Endothelial cell of umbilical vein (primary cell): ENCODE measurements at regions not wholly inside any gene's neighbourhood (a gene's known extent, or its start where the extent isn't known, plus 50 kb on each side); places are given as distances from the start of the nearest gene placed in this dataset.

Source experiments
- BruUV-seq: library from RNA; stranded (reverse); fragments of 400-500 nt; replicated peaks from 2 replicates; lab custom pipeline; 2021; lab: Mats Ljungman, UMichigan
- CTCF ChIA-PET: fragments of 300-600, 350-600 bp; sonication (Branson Sonifier 250); formaldehyde crosslinking; loops from one replicate; lab custom pipeline; 2021; ENCODE audit warnings: antibody characterized with exemption, inconsistent platforms; lab: Charles Lee
- POLR2A ChIA-PET: fragments of 300-600, 350-600 bp; sonication (Branson Sonifier 250); formaldehyde crosslinking; loops from one replicate; lab custom pipeline; 2021; ENCODE audit warnings: antibody characterized with exemption, inconsistent platforms; lab: Charles Lee
- DNase-seq: peaks from one replicate; pipeline ENCODE4 v3.0.0-alpha.2; 2011; ENCODE audit warnings: low read depth, low spot score
- FAIRE-seq: peaks from 2 replicates; lab custom pipeline; 2011; peaks lifted over from hg19 to GRCh38; lab: Jason Lieb, UNC
- H2AFZ ChIP-seq: 2 replicates; pipeline ENCODE4 v1.6.0; 2012; ENCODE audit warnings: low read depth, low read length, control low read depth, inconsistent platforms
- H3K27ac ChIP-seq: 2 replicates; pipeline ENCODE4 v1.5.1; 2011; ENCODE audit warnings: low read depth, mild to moderate bottlenecking, control low read depth, low read length, moderate library complexity; ENCODE audit not compliant: insufficient read depth
- H3K27me3 ChIP-seq, 2 experiments: 2 replicates each; pipeline versions ENCODE4 v1.6.0 to v1.6.1; 2011; ENCODE audit warnings: low read length in 2 of 2, mixed read lengths in 1 of 2; ENCODE audit not compliant: control insufficient read depth in 2 of 2, insufficient read depth in 2 of 2
- H3K36me3 ChIP-seq, 2 experiments: 2 replicates in 1 of 2; 3 replicates in 1 of 2; pipeline ENCODE4 v1.5.1; 2011; ENCODE audit warnings: low read length in 2 of 2, mild to moderate bottlenecking in 1 of 2, moderate library complexity in 1 of 2; ENCODE audit not compliant: control insufficient read depth in 2 of 2, insufficient read depth in 2 of 2; ENCODE audit errors: extremely low read depth in 1 of 2
- H3K4me1 ChIP-seq: 3 replicates; pipeline ENCODE4 v1.5.1; 2011; ENCODE audit warnings: mild to moderate bottlenecking, low read length; ENCODE audit not compliant: control insufficient read depth, insufficient read depth; ENCODE audit errors: extremely low read depth
- H3K4me2 ChIP-seq: 2 replicates; pipeline ENCODE4 v1.6.1; 2011; ENCODE audit warnings: low read length, control low read depth, mixed read lengths; ENCODE audit not compliant: insufficient read depth
- H3K4me3 ChIP-seq, 3 experiments: fragments of 200-600 bp in 1 of 3; sonication (generic), shearing (Covaris generic) in 1 of 3; replicated peaks in 1 of 3; 2 replicates each; pipeline ENCODE4 v1.5.1; 2011 to 2016; ENCODE audit warnings: control low read depth in 3 of 3, low read length in 3 of 3, mild to moderate bottlenecking in 2 of 3, inconsistent platforms in 1 of 3, low read depth in 1 of 3, moderate library complexity in 1 of 3; ENCODE audit not compliant: insufficient read depth in 1 of 3
- H3K79me2 ChIP-seq: 2 replicates; pipeline ENCODE4 v1.6.0; 2012; ENCODE audit warnings: low read length, inconsistent platforms; ENCODE audit not compliant: control insufficient read depth, insufficient read depth
- H3K9ac ChIP-seq: replicated peaks from 2 replicates; pipeline ENCODE3; 2011; ENCODE audit warnings: low read length, control low read depth; ENCODE audit not compliant: insufficient read depth; ENCODE audit errors: extremely low read depth
- H3K9me1 ChIP-seq: replicated peaks from 3 replicates; pipeline ENCODE4 v1.6.0; 2011; ENCODE audit warnings: mild to moderate bottlenecking, low read length; ENCODE audit not compliant: control insufficient read depth, insufficient read depth; ENCODE audit errors: extremely low read depth
- H3K9me3 ChIP-seq: replicated peaks from 2 replicates; pipeline ENCODE4 v1.5.1; 2012; ENCODE audit warnings: low read length, inconsistent platforms; ENCODE audit not compliant: control insufficient read depth, insufficient read depth
- H4K20me1 ChIP-seq: replicated peaks from 2 replicates; pipeline ENCODE3; 2011; ENCODE audit warnings: mild to moderate bottlenecking, low read length; ENCODE audit not compliant: control insufficient read depth, insufficient read depth; ENCODE audit errors: extremely low read depth
- EZH2 ChIP-seq: IDR thresholded peaks from 2 replicates; pipeline ENCODE4 v1.6.1; 2012; ENCODE audit warnings: borderline replicate concordance, low read depth, mild to moderate bottlenecking, moderate library complexity, low read length, inconsistent platforms; ENCODE audit not compliant: severe bottlenecking
- FOS ChIP-seq: IDR thresholded peaks from 2 replicates; pipeline ENCODE4 v1.6.1; 2011; ENCODE audit warnings: mild to moderate bottlenecking, low read length, moderate library complexity, borderline replicate concordance; ENCODE audit not compliant: insufficient read depth
- GATA2 ChIP-seq: IDR thresholded peaks from 2 replicates; pipeline ENCODE4 v1.7.0; 2011; ENCODE audit warnings: low read depth, mild to moderate bottlenecking, moderate library complexity, mixed read lengths, low read length; ENCODE audit not compliant: insufficient read length, insufficient read depth
- JUN ChIP-seq: IDR thresholded peaks from 2 replicates; pipeline ENCODE4 v1.6.1; 2011; ENCODE audit warnings: borderline replicate concordance, low read depth; ENCODE audit not compliant: insufficient read length, insufficient read depth
- MAX ChIP-seq: IDR thresholded peaks from 2 replicates; pipeline ENCODE4 v1.6.1; 2011; ENCODE audit not compliant: insufficient read depth, insufficient read length
- MYC ChIP-seq: IDR thresholded peaks from one replicate; pipeline ENCODE4 v1.6.1; 2011; ENCODE audit warnings: mild to moderate bottlenecking, low read depth, low read length
- POLR2A ChIP-seq: IDR thresholded peaks from 2 replicates; pipeline ENCODE4 v1.6.1; 2012; ENCODE audit warnings: low read depth, mild to moderate bottlenecking, control low read depth, low read length
- POLR2AphosphoS5 ChIP-seq: IDR thresholded peaks from 2 replicates; pipeline ENCODE4 v1.6.1; 2012; ENCODE audit warnings: low read depth, mild to moderate bottlenecking, control low read depth, low read length, moderate library complexity; ENCODE audit not compliant: insufficient read depth
- dilution Hi-C: fragments of 300-500 bp; cut with MboI; formaldehyde crosslinking; loops from one replicate; pipeline ENCODE4 v1.15.0; 2019; ENCODE audit warnings: low sequenced_read_pairs; ENCODE audit not compliant: extremely low pct_ligation_motif_present
- intact Hi-C: fragments of 100-400 bp; cut with micrococcal nuclease; formaldehyde crosslinking; loops from one replicate; pipeline ENCODE4 v1.10.0; 2022
- TF ChIP-seq, protein P1 (sequence below), 2 donors: IDR thresholded peaks; 1 replicate in 1 of 2; 2 replicates in 1 of 2; pipeline ENCODE4 v1.5.1; 2011; ENCODE audit warnings: low read length in 2 of 2, mild to moderate bottlenecking in 2 of 2, moderate library complexity in 2 of 2, control low read depth in 1 of 2, inconsistent platforms in 1 of 2, low read depth in 1 of 2; ENCODE audit not compliant: insufficient read depth in 1 of 2; ENCODE audit errors: extremely low read depth in 1 of 2

GRCh38 chr7:46170792-46171191 is 249.7 kb upstream of the IGFBP3 start:
- dilution Hi-C loops, result no loop called here
- no peak for FAIRE-seq
- no TSS peak for BruUV-seq

More at GRCh38 chr7:46170792-46171191, 249.7 kb upstream of the IGFBP3 start:
- Histone ChIP-seq H3K27ac (no peak overlapping the region), H3K9ac (no peak overlapping the region), H3K9me1 (no peaks in the 10 kb centered on the region), H3K36me3 (no peaks in the 10 kb centered on the region), H3K4me2 (no peak overlapping the region), H4K20me1 (no peaks in the 10 kb centered on the region), H2AFZ (no peak overlapping the region), H3K79me2 (no peaks in the 10 kb centered on the region), H3K27me3 (no peaks in the 10 kb centered on the region), H3K9me3 (no peaks in the 10 kb centered on the region), H3K4me1 (no peaks in the 10 kb centered on the region), H3K4me3 (no peak overlapping the region)
- intact Hi-C loops, result no loop called here
- ChIA-PET POLR2A (no interaction called here), CTCF (no interaction called here)
- DNase-seq, result no peak
- no peak for TF ChIP-seq POLR2A
- TF ChIP-seq EZH2, result no peak
- no peak for TF ChIP-seq FOS
- TF ChIP-seq POLR2AphosphoS5, result no peak
- TF ChIP-seq JUN, result no peak
- no peak for TF ChIP-seq MYC
- no peak for TF ChIP-seq GATA2
- TF ChIP-seq, protein P1, sequence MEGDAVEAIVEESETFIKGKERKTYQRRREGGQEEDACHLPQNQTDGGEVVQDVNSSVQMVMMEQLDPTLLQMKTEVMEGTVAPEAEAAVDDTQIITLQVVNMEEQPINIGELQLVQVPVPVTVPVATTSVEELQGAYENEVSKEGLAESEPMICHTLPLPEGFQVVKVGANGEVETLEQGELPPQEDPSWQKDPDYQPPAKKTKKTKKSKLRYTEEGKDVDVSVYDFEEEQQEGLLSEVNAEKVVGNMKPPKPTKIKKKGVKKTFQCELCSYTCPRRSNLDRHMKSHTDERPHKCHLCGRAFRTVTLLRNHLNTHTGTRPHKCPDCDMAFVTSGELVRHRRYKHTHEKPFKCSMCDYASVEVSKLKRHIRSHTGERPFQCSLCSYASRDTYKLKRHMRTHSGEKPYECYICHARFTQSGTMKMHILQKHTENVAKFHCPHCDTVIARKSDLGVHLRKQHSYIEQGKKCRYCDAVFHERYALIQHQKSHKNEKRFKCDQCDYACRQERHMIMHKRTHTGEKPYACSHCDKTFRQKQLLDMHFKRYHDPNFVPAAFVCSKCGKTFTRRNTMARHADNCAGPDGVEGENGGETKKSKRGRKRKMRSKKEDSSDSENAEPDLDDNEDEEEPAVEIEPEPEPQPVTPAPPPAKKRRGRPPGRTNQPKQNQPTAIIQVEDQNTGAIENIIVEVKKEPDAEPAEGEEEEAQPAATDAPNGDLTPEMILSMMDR (IDR thresholded peaks at IDR 0.05; ENCODE audit: extremely low read depth in 1 of 2, insufficient read depth in 1 of 2, low read depth in 1 of 2, low read length in 2 of 2), result no peak
- TF ChIP-seq MAX, result no peak
